ENCODE measurements at regions not wholly inside any gene's neighbourhood (a gene's known extent, or its start where the extent isn't known, plus 50 kb on each side); places are given as distances from the start of the nearest gene placed in this dataset.

- WGBS, 2 experiments (ENCODE audit: extremely low coverage in 2 of 2, insufficient read length in 1 of 2): no CpG with 5 or more reads among the region's 4 CpGs
- H2BK120ac ChIP-seq (ENCODE audit: low read depth, low read length): no peak overlapping the region
- TF ChIP-seq CEBPB (IDR thresholded peaks at IDR 0.05; ENCODE audit: low read depth, low read length): no peak
- no peak for TF ChIP-seq RFX5 (IDR thresholded peaks at IDR 0.05; ENCODE audit: low read depth, low read length)
- no peak for TF ChIP-seq FOS (IDR thresholded peaks at IDR 0.05; ENCODE audit: low read depth, low read length)
- no peak for TF ChIP-seq RAD21 (IDR thresholded peaks at IDR 0.05; ENCODE audit: low read length)
- no peak for TF ChIP-seq MAFK (IDR thresholded peaks at IDR 0.05; ENCODE audit: low read depth, low read length)
- no peak for TF ChIP-seq ELK1 (IDR thresholded peaks at IDR 0.05; ENCODE audit: borderline replicate concordance, low read depth, low read length)
- TF ChIP-seq POLR2A (IDR thresholded peaks at IDR 0.05; ENCODE audit: low read depth, low read length): no peak
- TF ChIP-seq, protein P1, sequence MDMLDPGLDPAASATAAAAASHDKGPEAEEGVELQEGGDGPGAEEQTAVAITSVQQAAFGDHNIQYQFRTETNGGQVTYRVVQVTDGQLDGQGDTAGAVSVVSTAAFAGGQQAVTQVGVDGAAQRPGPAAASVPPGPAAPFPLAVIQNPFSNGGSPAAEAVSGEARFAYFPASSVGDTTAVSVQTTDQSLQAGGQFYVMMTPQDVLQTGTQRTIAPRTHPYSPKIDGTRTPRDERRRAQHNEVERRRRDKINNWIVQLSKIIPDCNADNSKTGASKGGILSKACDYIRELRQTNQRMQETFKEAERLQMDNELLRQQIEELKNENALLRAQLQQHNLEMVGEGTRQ (IDR thresholded peaks at IDR 0.05; ENCODE audit: low read depth, low read length): no peak
- no peak for TF ChIP-seq RCOR1 (IDR thresholded peaks at IDR 0.05; ENCODE audit: insufficient replicate concordance, low read length)
- no peak for TF ChIP-seq CHD1 (IDR thresholded peaks at IDR 0.05; ENCODE audit: low read depth, low read length)
- TF ChIP-seq, protein P2, sequence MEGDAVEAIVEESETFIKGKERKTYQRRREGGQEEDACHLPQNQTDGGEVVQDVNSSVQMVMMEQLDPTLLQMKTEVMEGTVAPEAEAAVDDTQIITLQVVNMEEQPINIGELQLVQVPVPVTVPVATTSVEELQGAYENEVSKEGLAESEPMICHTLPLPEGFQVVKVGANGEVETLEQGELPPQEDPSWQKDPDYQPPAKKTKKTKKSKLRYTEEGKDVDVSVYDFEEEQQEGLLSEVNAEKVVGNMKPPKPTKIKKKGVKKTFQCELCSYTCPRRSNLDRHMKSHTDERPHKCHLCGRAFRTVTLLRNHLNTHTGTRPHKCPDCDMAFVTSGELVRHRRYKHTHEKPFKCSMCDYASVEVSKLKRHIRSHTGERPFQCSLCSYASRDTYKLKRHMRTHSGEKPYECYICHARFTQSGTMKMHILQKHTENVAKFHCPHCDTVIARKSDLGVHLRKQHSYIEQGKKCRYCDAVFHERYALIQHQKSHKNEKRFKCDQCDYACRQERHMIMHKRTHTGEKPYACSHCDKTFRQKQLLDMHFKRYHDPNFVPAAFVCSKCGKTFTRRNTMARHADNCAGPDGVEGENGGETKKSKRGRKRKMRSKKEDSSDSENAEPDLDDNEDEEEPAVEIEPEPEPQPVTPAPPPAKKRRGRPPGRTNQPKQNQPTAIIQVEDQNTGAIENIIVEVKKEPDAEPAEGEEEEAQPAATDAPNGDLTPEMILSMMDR (conservative IDR thresholded peaks at IDR 0.05; ENCODE audit: low read depth, low read length): no peak
- TF ChIP-seq BHLHE40 (IDR thresholded peaks at IDR 0.05; ENCODE audit: low read depth, low read length): no peak
- no peak for TF ChIP-seq MXI1 (IDR thresholded peaks at IDR 0.05; ENCODE audit: borderline replicate concordance, low read depth, low read length)
- TF ChIP-seq NFE2L2 (IDR thresholded peaks at IDR 0.05; ENCODE audit: low read depth, low read length): no peak
- TF ChIP-seq SMC3 (IDR thresholded peaks at IDR 0.05; ENCODE audit: low read depth, low read length): no peak
- TF ChIP-seq MAZ (IDR thresholded peaks at IDR 0.05; ENCODE audit: borderline replicate concordance, low read depth, low read length): no peak
- H3K9ac ChIP-seq (ENCODE audit: low read depth, low read length): no peak overlapping the region
- no peak overlapping the region for H4K8ac ChIP-seq (ENCODE audit: low read depth in 2 of 2, low read length in 2 of 2)
- no peaks in the 10 kb centered on the region for H3K4me1 ChIP-seq (ENCODE audit: control insufficient read depth, insufficient read depth, low read length)
- no peak overlapping the region for H4K5ac ChIP-seq (ENCODE audit: low read depth, low read length)
- no peak for ATAC-seq (ENCODE audit: low read depth)
- in situ Hi-C loops (cut with MboI; ENCODE audit: low sequenced_read_pairs) (no loop called here), dilution Hi-C loops (cut with HindIII; ENCODE audit: low sequenced_read_pairs, unreplicated experiment) (no loop called here), intact Hi-C loops (cut with micrococcal nuclease) (no loop called here)
- H3K23ac ChIP-seq (ENCODE audit: low read depth, low read length): no peak overlapping the region
- POLR2A ChIA-PET (ENCODE audit: unreplicated experiment): no interaction called here
- no peak overlapping the region for H2BK15ac ChIP-seq (ENCODE audit: low read depth, low read length)
- no peak overlapping the region for H3K18ac ChIP-seq (ENCODE audit: low read depth, low read length)
- H3K4me3 ChIP-seq (ENCODE audit: insufficient read depth, low read depth, low read length): no peak overlapping the region
- no peaks in the 10 kb centered on the region for H3K9me3 ChIP-seq (ENCODE audit: control insufficient read depth, insufficient read depth, low read length)
- H3K4ac ChIP-seq (ENCODE audit: low read depth, low read length): no peak overlapping the region
- no peak overlapping the region for H3K27ac ChIP-seq (ENCODE audit: insufficient read depth, low read length)
- H4K91ac ChIP-seq (ENCODE audit: insufficient read depth, low read depth, low read length): no peak overlapping the region
- H3K9me1 ChIP-seq (ENCODE audit: insufficient read depth, low read length): no peaks in the 10 kb centered on the region
- CTCF ChIA-PET: no interaction called here
- no peak overlapping the region for H3K4me2 ChIP-seq (ENCODE audit: low read depth, low read length)
- H4K20me1 ChIP-seq (ENCODE audit: insufficient read depth, low read length): no peaks in the 10 kb centered on the region
- no peak overlapping the region for H2AK5ac ChIP-seq (ENCODE audit: low read depth, low read length)
- no peak overlapping the region for H2BK5ac ChIP-seq (ENCODE audit: low read depth, low read length, poor library complexity, severe bottlenecking)
- H3K56ac ChIP-seq (ENCODE audit: extremely low read depth, insufficient read depth, low read length): no peak overlapping the region
- H3K79me1 ChIP-seq (ENCODE audit: low read depth in 1 of 2, low read length in 2 of 2): no peaks in the 10 kb centered on the region
- no peak overlapping the region for H2AFZ ChIP-seq (replicated peaks; ENCODE audit: low read length, poor library complexity)
- no TSS peak for BruUV-seq (replicated peaks)
- H2BK20ac ChIP-seq (ENCODE audit: low read depth, low read length): no peak overlapping the region
- no peak for DNase-seq
- H2AK9ac ChIP-seq (replicated peaks; ENCODE audit: low read depth, low read length, poor library complexity): no peak overlapping the region
- no peaks in the 10 kb centered on the region for H3K27me3 ChIP-seq (ENCODE audit: control insufficient read depth, insufficient read depth, low read length)
- H3K14ac ChIP-seq (replicated peaks; ENCODE audit: low read depth, low read length): no peak overlapping the region
- no peaks in the 10 kb centered on the region for H3K36me3 ChIP-seq (ENCODE audit: control insufficient read depth, insufficient read depth, low read length)
Observed at GRCh38 chr13:62721893-62722292, 1306.2 kb upstream of the PCDH20 start.
